Transverse colon (tissue), 4 donors: ENCODE measurements at regions not wholly inside any gene's neighbourhood (a gene's known extent, or its start where the extent isn't known, plus 50 kb on each side); places are given as distances from the start of the nearest gene placed in this dataset.

Experiments
- EP300 ChIP-seq: sonication (generic); formaldehyde crosslinking; IDR thresholded peaks from one replicate; pipeline ENCODE4 v1.6.1; 2017; ENCODE audit warnings: antibody characterized with exemption, low read depth
- POLR2A ChIP-seq: fragments of 450-650 bp; IDR thresholded peaks from one replicate; pipeline ENCODE4 v1.6.1; 2016; ENCODE audit warnings: antibody characterized with exemption, mild to moderate bottlenecking, moderate library complexity
- POLR2AphosphoS5 ChIP-seq, 3 donors: sonication (generic); formaldehyde crosslinking; IDR thresholded peaks; one replicate each; pipeline ENCODE4 v1.6.1; 2016; ENCODE audit warnings: antibody characterized with exemption in 3 of 3
- TF ChIP-seq, protein P1 (sequence below), 5 experiments: fragments of 200-600 bp in 3 of 5; fragments of 450-650 bp in 2 of 5; sonication (generic) in 3 of 5; IDR thresholded peaks; 1 replicate in 2 of 5; 2 replicates in 3 of 5; pipeline ENCODE4 v1.5.1; 2016 to 2017; ENCODE audit warnings: antibody characterized with exemption in 5 of 5, inconsistent platforms in 3 of 5, mild to moderate bottlenecking in 2 of 5, moderate library complexity in 1 of 5

DNA sequence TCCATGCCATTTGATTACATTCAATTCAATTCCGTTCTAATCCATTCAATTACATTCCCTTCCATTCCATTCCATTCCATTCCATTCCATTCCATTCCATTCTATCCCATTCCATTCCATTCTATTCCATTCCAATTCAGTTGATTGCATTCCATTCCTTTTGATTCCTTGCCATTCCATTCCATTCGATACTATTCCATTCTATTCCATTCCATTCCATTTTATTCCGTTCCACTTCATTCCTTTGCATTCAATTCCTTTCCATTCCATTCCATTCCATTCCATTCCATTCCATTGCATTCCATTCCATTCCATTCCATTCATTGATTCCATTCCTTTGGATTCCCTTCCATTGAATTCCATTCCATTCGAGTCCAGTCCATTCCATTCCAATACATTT lies 2574.0 kb upstream of the TPTE start:
- TF ChIP-seq, protein P1, sequence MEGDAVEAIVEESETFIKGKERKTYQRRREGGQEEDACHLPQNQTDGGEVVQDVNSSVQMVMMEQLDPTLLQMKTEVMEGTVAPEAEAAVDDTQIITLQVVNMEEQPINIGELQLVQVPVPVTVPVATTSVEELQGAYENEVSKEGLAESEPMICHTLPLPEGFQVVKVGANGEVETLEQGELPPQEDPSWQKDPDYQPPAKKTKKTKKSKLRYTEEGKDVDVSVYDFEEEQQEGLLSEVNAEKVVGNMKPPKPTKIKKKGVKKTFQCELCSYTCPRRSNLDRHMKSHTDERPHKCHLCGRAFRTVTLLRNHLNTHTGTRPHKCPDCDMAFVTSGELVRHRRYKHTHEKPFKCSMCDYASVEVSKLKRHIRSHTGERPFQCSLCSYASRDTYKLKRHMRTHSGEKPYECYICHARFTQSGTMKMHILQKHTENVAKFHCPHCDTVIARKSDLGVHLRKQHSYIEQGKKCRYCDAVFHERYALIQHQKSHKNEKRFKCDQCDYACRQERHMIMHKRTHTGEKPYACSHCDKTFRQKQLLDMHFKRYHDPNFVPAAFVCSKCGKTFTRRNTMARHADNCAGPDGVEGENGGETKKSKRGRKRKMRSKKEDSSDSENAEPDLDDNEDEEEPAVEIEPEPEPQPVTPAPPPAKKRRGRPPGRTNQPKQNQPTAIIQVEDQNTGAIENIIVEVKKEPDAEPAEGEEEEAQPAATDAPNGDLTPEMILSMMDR (IDR thresholded peaks at IDR 0.05), result no peak
- TF ChIP-seq POLR2A (no peak), POLR2AphosphoS5 (IDR thresholded peaks at IDR 0.05) (no peak), EP300 (no peak)
